ENCODE measurements at regions not wholly inside any gene's neighbourhood (a gene's known extent, or its start where the extent isn't known, plus 50 kb on each side); places are given as distances from the start of the nearest gene placed in this dataset.

DNA sequence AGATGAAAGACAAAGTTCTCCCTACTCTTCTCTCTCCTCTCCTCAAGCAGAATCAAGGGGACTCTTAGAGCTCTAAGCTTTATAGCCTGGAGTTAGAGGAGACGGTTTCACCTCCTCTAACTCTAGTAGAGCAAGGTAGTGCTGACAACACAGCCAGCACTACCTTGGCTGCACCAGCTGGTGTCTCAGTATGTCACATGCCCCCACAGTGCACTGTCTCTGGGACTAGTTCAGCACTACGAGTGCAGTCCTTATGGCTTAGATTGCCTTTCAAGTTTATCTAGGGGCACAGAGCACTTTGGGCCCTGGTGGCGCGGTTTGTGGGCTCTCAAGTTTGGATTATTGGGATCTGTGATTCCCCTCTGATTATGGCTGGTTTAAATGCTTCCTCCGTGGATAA is 614.1 kb upstream of the NECTIN3 start:
- TF ChIP-seq SPI1 (IDR thresholded peaks at IDR 0.05; ENCODE audit: borderline replicate concordance, low read depth) (no peak), POLR2AphosphoS5 (IDR thresholded peaks at IDR 0.05; ENCODE audit: low read depth) (no peak), GABPA (IDR thresholded peaks at IDR 0.05; ENCODE audit: low read depth) (no peak)
- TF ChIP-seq, protein P1, sequence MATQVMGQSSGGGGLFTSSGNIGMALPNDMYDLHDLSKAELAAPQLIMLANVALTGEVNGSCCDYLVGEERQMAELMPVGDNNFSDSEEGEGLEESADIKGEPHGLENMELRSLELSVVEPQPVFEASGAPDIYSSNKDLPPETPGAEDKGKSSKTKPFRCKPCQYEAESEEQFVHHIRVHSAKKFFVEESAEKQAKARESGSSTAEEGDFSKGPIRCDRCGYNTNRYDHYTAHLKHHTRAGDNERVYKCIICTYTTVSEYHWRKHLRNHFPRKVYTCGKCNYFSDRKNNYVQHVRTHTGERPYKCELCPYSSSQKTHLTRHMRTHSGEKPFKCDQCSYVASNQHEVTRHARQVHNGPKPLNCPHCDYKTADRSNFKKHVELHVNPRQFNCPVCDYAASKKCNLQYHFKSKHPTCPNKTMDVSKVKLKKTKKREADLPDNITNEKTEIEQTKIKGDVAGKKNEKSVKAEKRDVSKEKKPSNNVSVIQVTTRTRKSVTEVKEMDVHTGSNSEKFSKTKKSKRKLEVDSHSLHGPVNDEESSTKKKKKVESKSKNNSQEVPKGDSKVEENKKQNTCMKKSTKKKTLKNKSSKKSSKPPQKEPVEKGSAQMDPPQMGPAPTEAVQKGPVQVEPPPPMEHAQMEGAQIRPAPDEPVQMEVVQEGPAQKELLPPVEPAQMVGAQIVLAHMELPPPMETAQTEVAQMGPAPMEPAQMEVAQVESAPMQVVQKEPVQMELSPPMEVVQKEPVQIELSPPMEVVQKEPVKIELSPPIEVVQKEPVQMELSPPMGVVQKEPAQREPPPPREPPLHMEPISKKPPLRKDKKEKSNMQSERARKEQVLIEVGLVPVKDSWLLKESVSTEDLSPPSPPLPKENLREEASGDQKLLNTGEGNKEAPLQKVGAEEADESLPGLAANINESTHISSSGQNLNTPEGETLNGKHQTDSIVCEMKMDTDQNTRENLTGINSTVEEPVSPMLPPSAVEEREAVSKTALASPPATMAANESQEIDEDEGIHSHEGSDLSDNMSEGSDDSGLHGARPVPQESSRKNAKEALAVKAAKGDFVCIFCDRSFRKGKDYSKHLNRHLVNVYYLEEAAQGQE (IDR thresholded peaks at IDR 0.05; ENCODE audit: insufficient replicate concordance, low read depth), result no peak
- TF ChIP-seq, protein P2, sequence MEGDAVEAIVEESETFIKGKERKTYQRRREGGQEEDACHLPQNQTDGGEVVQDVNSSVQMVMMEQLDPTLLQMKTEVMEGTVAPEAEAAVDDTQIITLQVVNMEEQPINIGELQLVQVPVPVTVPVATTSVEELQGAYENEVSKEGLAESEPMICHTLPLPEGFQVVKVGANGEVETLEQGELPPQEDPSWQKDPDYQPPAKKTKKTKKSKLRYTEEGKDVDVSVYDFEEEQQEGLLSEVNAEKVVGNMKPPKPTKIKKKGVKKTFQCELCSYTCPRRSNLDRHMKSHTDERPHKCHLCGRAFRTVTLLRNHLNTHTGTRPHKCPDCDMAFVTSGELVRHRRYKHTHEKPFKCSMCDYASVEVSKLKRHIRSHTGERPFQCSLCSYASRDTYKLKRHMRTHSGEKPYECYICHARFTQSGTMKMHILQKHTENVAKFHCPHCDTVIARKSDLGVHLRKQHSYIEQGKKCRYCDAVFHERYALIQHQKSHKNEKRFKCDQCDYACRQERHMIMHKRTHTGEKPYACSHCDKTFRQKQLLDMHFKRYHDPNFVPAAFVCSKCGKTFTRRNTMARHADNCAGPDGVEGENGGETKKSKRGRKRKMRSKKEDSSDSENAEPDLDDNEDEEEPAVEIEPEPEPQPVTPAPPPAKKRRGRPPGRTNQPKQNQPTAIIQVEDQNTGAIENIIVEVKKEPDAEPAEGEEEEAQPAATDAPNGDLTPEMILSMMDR (IDR thresholded peaks at IDR 0.05; ENCODE audit: insufficient read depth, low read length), result no peak
- no peaks in the 10 kb centered on the region for H3K27me3 ChIP-seq (ENCODE audit: insufficient read depth, poor library complexity, severe bottlenecking)
- H3K27ac ChIP-seq (replicated peaks), result no peak overlapping the region
- no peak for DNase-seq (ENCODE audit: low read depth in 1 of 2, low spot score in 1 of 2)
- no peak overlapping the region for H3K4me3 ChIP-seq (replicated peaks; ENCODE audit: insufficient read depth, low read length)

DNA sequence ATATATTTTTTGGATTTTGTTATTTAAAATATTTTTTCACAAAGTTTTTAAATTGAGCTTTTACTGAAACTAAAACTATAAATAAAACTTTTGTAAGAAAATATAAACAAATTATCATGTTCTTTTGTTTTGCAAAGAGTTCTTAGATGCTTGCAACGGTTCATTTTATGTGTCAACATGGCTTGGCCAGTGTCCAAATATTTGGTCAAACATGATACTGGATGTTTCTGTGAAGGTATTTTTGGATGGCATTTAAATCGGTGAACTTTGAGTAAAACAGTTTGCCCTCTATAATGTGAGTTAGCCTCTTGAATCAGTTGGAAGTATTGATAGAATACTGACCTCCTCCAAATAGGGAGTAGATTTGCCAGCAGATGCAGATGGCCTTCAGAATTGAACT is 612.6 kb upstream of the NECTIN3 start:
- TF ChIP-seq, protein P2 (IDR thresholded peaks at IDR 0.05; ENCODE audit: insufficient read depth, low read length), result no peak
- TF ChIP-seq GABPA (IDR thresholded peaks at IDR 0.05; ENCODE audit: low read depth) (no peak), SPI1 (IDR thresholded peaks at IDR 0.05; ENCODE audit: borderline replicate concordance, low read depth) (no peak), POLR2AphosphoS5 (IDR thresholded peaks at IDR 0.05; ENCODE audit: low read depth) (no peak)
- TF ChIP-seq, protein P1 (IDR thresholded peaks at IDR 0.05; ENCODE audit: insufficient replicate concordance, low read depth), result no peak
- Histone ChIP-seq H3K27me3 (ENCODE audit: insufficient read depth, poor library complexity, severe bottlenecking) (no peaks in the 10 kb centered on the region), H3K4me3 (replicated peaks; ENCODE audit: insufficient read depth, low read length) (no peak overlapping the region), H3K27ac (replicated peaks) (no peak overlapping the region)
- DNase-seq (ENCODE audit: low read depth in 1 of 2, low spot score in 1 of 2), result no peak

DNA sequence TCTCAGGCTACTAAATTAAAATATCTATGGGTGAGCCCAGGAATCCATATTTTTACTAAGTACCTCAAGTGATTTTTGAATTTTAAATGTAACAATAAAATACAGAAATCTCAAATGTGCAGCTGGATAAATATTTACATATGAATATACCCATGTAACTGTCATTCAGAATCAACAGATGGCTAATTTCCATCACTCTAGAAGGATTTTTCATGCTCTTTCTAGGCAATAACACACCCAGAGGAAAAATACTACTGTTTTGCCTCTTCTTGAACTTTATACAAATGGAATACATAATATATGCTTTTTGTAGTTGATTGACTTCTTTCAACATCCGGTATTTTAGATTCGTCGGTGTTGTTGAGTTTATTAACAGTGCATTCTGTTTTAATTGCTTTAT is 601.3 kb upstream of the NECTIN3 start:
- H3K4me3 ChIP-seq (replicated peaks; ENCODE audit: insufficient read depth, low read length), result no peak overlapping the region
- DNase-seq (ENCODE audit: low read depth in 1 of 2, low spot score in 1 of 2), result no peak
- H3K27ac ChIP-seq (replicated peaks), result no peak overlapping the region
- TF ChIP-seq, protein P1 (IDR thresholded peaks at IDR 0.05; ENCODE audit: insufficient replicate concordance, low read depth), result no peak
- TF ChIP-seq GABPA (IDR thresholded peaks at IDR 0.05; ENCODE audit: low read depth) (no peak), POLR2AphosphoS5 (IDR thresholded peaks at IDR 0.05; ENCODE audit: low read depth) (no peak), SPI1 (IDR thresholded peaks at IDR 0.05; ENCODE audit: borderline replicate concordance, low read depth) (no peak)
- TF ChIP-seq, protein P2 (IDR thresholded peaks at IDR 0.05; ENCODE audit: insufficient read depth, low read length), result no peak
- H3K27me3 ChIP-seq (ENCODE audit: insufficient read depth, poor library complexity, severe bottlenecking), result no peaks in the 10 kb centered on the region
